DOHH2 (cell line): ENCODE measurements at regions not wholly inside any gene's neighbourhood (a gene's known extent, or its start where the extent isn't known, plus 50 kb on each side); places are given as distances from the start of the nearest gene placed in this dataset.

Experiments used
- EZH2phosphoT487 ChIP-seq: fragments of 200-600 bp; sonication (generic); IDR thresholded peaks from 2 replicates; pipeline ENCODE4 v1.6.1; 2017; ENCODE audit warnings: borderline replicate concordance, mild to moderate bottlenecking, antibody characterized with exemption, low read length, moderate library complexity, mixed read lengths
- TF ChIP-seq, protein P1 (sequence below): fragments of 200-600 bp; sonication (generic); IDR thresholded peaks from one replicate; pipeline ENCODE4 v1.5.1; 2014; ENCODE audit warnings: antibody characterized with exemption, mild to moderate bottlenecking, low read depth, low read length; ENCODE audit not compliant: poor library complexity, severe bottlenecking

DNA sequence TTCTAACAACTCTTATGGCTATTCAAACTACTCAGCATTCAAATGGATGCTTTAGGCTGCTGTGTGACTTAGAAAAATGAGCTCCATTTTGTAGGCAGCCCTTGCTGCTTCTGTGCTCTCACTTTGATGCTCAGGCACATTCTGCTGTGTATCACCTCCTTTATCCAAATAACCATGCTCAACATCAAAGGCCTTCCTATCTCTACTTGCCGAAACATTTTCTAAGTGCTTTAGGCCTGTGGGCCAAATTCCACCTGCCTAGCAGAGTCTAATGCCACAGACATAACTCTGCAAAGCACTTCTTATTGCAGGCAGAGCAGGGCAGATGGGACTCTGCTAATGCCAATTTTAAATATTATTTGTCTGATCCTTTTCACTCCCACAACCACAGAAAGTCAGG, 397.4 kb downstream of the RND3 start:
- TF ChIP-seq, protein P1, sequence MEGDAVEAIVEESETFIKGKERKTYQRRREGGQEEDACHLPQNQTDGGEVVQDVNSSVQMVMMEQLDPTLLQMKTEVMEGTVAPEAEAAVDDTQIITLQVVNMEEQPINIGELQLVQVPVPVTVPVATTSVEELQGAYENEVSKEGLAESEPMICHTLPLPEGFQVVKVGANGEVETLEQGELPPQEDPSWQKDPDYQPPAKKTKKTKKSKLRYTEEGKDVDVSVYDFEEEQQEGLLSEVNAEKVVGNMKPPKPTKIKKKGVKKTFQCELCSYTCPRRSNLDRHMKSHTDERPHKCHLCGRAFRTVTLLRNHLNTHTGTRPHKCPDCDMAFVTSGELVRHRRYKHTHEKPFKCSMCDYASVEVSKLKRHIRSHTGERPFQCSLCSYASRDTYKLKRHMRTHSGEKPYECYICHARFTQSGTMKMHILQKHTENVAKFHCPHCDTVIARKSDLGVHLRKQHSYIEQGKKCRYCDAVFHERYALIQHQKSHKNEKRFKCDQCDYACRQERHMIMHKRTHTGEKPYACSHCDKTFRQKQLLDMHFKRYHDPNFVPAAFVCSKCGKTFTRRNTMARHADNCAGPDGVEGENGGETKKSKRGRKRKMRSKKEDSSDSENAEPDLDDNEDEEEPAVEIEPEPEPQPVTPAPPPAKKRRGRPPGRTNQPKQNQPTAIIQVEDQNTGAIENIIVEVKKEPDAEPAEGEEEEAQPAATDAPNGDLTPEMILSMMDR, result no peak
- no peak for TF ChIP-seq EZH2phosphoT487
